GM12875 (cell line): ENCODE measurements at regions not wholly inside any gene's neighbourhood (a gene's known extent, or its start where the extent isn't known, plus 50 kb on each side); places are given as distances from the start of the nearest gene placed in this dataset.
"Not testable (repeated sequence)": the region's sequence is repeated elsewhere in the genome, so short reads cannot be mapped to it uniquely, and the experiment has no call there.

Experiments used
- H3K4me3 ChIP-seq: one replicate; pipeline ENCODE4 v1.5.1; 2011; ENCODE audit warnings: low read depth, low read length, control low read depth
- CTCF ChIP-seq: IDR thresholded peaks from 2 replicates; pipeline ENCODE4 v1.5.1; 2011; ENCODE audit warnings: low read depth, mild to moderate bottlenecking, control low read depth, inconsistent platforms, low read length, moderate library complexity, borderline replicate concordance; ENCODE audit not compliant: insufficient read depth

DNA sequence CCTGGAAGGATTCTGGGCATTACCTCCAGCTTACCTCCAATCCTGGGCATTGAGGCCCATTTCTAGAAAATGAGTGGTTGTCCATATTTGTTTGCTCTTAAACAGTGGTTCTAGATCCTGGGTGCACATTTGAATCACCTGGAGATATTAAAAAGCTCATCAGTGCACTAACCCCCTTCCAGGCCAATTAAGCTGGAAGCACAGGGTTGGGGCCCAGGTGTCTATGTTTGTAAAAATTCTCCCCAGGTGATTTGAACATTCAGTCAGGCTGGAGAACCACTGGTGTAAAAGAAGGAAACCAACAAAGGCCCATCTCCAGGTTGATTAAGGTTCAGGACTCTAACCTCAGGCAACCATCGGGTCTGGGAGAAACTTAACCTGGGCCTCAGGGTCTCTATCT lies 102.6 kb upstream of the NANOS1 start:
- no peak overlapping the region for H3K4me3 ChIP-seq
- TF ChIP-seq CTCF: no peak

GRCh38 chr10:118927321-118927720 lies 102.2 kb upstream of the NANOS1 start:
- no peak for TF ChIP-seq CTCF
- no peak overlapping the region for H3K4me3 ChIP-seq

GRCh38 chr10:118930614-118931013 lies 98.9 kb upstream of the NANOS1 start:
- no peak overlapping the region for H3K4me3 ChIP-seq
- no peak for TF ChIP-seq CTCF

DNA sequence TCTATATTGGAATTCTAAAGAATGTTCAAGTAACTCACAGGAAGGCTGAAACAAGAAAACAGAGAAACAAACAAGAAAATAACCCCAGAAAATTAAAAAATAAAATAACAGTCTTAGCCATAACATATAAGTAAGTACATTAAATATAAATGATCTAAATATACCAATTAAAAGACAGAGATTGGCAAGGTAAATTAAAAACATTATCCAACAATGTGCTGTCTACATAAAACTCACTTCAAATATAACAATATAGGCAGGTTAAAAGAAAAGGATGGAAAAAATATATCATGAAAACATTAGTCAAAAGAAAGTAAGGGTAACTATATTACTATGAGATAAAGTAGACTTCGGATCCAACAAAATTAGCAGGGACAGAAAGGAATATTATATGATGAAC lies 98.1 kb upstream of the NANOS1 start:
- no peak overlapping the region for H3K4me3 ChIP-seq
- TF ChIP-seq CTCF: no peak

DNA sequence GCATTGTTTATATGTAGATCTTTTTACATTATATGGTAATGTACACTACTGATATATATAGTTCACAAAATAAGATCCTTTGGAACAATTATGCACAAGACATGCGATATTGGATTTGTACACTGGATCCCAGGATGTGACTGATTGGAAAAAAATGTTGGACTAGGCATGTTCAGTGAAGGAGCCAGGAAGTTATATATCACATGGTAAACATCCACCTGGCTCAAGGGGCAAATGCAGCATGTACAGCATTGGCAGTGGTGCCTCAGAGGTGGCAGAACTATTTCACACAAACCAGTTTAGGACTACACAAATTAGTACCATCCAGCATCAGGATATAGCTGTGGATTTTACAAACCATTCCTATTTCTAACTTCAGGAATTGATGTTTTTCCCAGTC lies 97.4 kb upstream of the NANOS1 start:
- H3K4me3 ChIP-seq: not testable (repeated sequence)

DNA sequence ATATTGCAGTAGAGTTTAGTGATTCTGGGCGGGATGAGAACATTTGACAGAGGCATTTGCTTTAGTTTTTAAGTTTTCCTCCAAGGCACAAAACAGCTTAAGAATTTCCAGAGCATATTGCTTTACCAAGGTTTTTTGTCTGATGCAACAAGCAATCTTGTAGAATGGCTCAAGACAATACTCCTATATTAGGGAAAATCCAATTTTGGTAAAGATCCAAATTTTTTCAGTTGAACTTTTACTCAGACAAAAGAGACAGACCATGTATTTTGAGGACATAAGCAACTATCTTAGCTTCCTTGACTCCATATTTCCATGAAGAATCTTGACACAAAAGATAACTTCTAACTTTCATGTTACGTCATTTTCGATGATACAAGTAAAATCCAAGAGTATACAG lies 92.3 kb upstream of the NANOS1 start:
- no peak for TF ChIP-seq CTCF
- no peak overlapping the region for H3K4me3 ChIP-seq

DNA sequence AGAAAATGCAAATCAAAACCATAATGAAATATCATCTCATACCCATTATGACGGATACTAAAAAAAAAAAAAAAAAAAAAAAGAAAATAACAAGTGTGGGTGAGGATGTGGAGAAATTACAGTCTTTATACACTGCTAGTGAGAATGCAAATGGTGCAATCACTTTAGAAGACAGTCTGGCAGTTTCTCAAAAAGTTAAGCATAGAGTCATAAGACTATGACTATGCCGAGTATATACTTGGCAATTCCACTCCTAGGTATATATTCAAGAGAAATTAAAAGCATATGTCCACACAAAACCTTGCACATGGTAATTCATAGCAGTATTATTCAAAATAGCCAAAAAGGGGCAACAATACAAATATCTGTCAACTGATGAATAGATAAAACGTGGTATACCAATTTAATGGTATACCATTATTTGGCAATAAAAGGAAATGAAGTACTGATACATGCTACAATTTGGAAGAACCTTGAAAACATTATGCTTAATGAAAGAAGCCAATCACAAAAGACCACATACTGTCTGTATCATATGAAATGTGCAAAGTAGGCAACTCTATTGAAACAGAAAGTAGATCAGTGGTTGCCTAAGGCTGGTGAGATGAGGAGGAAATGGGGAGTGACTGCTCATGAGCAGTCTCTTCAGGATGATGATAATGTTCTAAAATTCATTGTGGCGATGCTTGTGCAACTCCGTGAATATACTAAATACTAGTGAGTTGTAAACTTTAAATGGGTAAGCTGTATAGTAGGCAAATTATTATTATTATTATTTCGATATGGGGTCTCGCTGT lies 90.1 kb upstream of the NANOS1 start:
- TF ChIP-seq CTCF: no peak
- H3K4me3 ChIP-seq: no peak overlapping the region
